RKO (cell line): ENCODE measurements at regions not wholly inside any gene's neighbourhood (a gene's known extent, or its start where the extent isn't known, plus 50 kb on each side); places are given as distances from the start of the nearest gene placed in this dataset.

Experiments
- DNase-seq: peaks from one replicate; pipeline ENCODE4 v3.0.0-alpha.2; 2016; ENCODE audit warnings: low spot score

DNA sequence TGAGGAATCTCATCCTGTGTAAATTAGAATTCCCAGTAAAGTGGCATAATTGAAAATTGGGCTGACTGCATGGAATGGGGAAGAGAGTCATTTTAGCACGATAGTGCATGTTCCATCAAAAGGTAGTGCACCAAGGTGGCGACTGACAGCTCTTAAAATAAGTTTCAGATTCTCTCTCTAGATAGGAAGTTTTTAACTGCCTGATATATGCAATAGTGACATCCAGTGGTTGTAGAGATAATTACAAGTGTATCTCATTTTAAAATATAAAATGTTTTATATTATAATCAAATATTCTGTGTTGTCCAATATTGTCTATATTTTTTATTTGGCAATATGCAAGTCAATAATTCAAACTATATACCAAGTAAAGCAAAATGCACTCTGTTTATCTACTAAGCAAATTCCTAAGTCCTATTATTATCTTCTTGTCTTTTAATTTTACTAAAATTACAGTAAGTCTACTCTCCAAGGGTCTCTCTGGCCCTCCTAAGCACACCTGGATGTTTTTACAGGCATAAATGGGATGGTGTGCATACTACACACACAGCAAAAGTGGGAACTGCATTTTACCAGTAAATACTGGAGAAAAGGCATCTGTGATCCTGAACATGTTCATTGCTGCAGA is 397.7 kb upstream of the HNRNPA3 start:
- peak; percentile 70 for DNase-seq

DNA sequence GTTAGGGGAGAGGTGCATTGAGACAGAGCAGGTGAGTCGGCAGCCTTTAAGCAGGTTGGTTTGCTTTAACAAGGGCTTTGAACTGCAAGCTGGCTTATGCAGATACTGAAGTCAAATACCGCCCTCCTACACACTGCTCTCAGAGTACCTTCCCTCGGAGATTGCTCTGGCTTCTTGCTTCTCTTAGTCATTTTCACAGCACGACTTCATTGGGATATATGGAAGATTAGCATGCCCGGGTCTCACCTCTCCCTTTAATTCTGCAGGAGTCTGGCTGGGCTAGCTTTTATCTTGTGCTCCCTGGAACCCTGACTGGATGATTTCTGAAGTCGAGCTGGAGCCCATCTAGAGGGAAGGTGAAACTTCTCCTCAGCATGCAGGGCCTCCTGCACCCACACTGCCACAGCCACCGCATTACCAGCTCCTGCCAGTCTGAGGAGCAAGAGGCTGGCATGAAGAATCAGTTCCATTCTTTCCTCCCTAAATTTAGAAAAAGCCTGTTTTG is 395.5 kb upstream of the HNRNPA3 start:
- no peak for DNase-seq

GRCh38 chr2:176818076-176818475 is 394.5 kb upstream of the HNRNPA3 start:
- no peak for DNase-seq

GRCh38 chr2:176818617-176819016 is 394.0 kb upstream of the HNRNPA3 start:
- no peak for DNase-seq

DNA sequence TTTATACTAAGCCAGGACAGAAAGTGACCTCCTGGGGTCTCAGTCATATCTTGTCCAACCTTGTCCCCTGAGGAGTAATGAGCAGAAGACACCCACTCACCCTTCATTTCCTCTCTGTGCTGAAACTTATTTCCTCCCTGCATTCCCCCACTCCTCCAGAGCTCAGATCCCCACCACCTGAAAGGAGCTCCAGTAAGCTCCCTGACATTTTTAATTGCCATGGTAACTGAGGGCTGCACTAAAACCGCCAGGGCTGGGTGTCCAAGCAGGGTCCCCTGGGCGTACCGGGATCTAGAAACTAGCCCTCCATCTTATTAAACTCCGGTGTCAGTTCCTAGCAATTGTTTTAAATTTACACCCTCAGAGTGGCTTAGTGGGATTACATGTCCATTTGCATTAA is 393.3 kb upstream of the HNRNPA3 start:
- DNase-seq = no peak

DNA sequence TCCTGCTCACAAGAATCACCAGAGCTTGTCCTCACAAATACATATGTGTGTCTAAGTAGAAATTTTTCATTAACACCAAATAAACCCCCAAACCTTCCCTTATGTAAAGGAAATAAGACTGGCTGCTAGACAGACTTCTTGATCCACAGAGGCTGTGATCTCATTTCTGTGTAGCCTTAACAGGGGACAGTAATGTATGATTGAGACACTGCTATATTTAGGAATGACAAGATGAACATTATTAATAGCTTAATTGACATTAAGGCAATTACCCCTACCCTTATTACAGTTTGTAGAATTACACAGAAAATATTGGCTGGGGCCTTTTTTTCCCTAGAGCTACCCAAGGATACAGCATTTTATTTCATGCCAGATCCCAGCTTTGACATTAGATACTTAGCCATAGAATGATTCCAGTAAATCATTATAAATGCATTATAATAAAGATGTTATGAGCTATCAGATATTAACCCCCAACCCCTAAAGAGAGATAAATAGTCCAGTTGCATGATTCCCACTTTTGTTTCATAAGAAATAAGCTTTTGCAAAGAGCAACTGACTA is 392.1 kb upstream of the HNRNPA3 start:
- no peak for DNase-seq

DNA sequence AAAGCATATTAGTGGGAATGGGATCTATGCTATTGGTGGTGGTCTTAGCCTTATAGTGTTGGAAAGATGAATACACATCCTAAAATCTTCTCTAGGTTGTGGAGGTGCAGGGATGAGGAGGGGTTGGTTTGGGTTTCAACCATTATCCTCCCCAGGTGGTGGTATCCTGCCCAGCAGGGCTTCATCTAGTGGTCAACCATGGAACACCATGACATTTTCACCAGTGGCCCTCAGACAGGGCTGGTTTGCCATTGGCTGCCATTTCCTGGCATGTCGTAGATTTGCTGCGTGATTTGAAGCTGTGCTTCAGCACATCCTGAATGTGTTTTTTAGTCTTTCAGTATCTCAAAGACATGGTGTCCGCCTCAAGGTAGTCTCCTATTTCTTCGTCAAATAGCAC is 391.2 kb upstream of the HNRNPA3 start:
- DNase-seq = no peak

- DNase-seq = no peak
These were observed 390.5 kb upstream of the HNRNPA3 start for GRCh38 chr2:176822060-176822459.

DNA sequence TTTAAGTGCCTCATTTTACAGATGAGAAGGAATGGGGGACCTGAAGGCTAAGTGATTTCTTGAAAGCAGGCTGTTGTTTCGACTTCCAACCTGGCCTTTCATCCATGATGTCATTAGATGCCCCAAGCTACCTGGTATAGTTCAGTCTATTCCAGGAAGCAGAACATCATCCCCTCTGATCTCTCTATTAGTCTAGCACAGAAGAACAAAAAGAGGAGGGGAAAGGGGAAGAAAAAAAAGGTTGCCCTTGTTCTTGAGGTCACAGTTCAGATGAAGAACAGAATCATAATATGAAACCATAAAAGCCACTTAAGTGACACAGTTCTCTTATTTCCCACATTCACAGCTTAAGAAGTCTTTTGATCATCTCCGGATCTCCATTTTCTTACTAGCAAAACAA is 386.2 kb upstream of the HNRNPA3 start:
- no peak for DNase-seq

DNA sequence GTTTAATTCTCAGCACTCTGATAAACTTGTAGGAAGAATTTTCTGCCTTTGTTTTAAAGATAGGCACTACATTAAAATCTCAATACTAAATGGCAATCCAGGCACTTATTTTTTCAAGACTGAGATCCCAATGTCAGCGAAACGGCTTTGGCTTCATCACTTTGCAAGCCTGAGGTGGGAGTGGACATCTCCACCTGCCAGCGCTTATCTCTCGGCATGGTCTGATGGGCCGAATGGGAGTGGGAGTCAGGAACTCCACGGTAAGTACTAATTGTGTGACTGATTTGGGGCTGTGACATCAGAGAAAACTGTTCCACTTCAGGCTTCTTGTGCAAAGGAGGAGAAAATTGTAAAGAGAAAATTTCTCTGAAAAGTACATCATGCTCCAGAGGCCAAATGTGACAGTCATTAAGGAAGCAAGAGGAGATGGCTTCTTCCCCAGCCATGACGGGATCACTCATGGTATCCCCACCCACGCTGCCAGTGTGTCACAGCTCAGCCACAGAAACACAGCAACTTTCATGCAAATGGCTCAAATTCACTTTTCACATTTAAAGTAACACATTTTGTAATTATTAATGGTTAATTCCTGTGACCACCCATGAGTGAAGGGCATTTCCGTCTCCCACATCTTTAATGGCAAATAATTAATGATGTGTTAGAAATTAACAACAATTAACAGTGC is 385.5 kb upstream of the HNRNPA3 start:
- DNase-seq = no peak

- DNase-seq = peak; percentile 19
These were observed 382.2 kb upstream of the HNRNPA3 start for GRCh38 chr2:176830362-176830761.

DNA sequence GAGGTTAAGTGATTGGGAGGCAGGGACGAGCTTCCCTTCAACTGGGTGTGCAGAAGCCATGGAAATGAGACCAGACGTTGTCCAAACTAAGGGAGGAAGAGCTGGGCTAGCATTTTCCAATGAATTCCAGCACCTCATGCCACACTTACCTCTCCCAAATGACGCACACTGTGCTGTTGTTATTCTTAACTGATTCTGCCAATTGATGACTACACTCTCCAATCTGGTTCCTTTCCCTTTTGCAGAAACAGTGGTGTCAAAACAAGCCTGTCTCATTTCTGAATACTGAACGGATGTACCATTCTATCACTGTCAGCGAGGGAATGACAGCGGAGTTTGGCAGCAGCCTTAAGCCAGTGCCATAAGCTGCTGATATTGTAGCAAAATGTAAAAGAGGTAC is 380.5 kb upstream of the HNRNPA3 start:
- no peak for DNase-seq

DNA sequence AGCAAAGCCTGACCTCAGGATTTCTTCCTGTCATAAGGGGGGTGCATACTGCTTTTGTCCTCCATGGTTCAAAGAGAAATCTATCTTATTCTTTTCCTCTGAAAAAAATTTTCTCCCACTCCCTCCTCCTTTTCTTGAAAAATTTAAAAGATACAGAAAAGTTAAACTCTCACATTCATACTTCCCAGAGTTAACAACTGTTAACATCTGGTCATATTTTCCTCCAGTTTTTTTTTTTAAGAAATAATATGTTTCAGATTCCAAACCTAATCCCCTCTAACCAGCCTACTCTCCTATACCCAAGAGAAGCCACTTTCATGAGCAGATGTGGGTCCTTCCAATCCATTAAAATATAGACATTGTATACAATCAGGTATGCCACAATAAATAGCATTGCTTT is 378.9 kb upstream of the HNRNPA3 start:
- DNase-seq = no peak

DNA sequence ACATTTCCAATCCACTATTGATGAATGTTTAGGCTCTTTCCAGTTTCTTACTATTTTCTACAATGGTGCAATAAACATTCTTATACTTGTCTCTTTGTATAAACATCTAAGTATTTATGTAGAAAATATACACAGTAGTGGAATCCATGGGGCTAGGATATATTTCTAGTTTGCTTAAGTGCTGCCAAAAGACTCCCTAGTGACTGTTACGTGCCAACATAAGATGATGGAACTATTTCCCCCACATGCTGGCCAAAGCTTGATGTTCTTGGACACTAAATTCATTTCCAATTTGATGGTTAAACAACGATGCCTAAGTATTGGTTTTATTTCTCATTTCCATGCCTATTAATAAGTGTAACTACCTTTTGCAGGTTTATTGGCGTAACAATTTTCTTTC is 378.4 kb upstream of the HNRNPA3 start:
- DNase-seq = no peak

- no peak for DNase-seq
These were observed 369.4 kb upstream of the HNRNPA3 start for GRCh38 chr2:176843208-176843607.

GRCh38 chr2:176844461-176844860 is 368.1 kb upstream of the HNRNPA3 start:
- no peak for DNase-seq

DNA sequence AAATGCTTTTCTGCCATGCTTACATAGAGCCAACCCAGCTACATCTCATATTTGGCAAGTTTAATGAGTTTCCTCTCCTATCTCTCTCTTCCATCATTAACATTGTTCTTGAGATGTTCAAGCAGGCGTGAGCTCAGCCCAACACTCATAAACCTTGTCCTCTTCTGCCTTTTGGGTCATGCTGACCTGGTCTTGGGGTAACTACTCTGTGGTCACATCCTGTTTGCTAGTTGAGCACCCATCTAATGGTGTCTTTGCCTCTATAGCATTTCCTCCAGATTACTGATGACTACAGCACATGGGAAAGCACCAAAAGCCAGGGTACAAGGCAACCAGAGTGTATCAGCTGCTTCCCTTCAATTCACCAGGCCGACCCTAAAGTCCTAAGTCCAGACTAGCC is 366.9 kb upstream of the HNRNPA3 start:
- DNase-seq = no peak

DNA sequence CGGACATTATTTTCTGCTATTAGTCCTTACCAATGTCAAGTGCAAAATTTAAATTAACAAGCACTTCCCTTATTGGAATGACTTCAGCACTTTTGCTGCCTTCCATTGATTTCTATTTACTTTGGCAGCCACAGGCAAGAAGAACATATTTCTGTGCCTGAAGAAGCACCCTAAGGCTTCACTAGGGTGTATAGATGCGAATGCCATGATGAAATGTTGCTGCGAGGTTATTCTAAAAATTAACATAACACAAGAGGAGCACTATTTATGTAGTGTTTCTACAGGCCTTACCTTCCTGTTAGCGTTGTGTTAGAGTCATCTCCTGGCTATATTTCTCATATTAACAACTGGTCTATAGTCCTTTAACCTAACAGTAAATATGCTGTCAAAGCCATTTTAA is 365.0 kb upstream of the HNRNPA3 start:
- no peak for DNase-seq

DNA sequence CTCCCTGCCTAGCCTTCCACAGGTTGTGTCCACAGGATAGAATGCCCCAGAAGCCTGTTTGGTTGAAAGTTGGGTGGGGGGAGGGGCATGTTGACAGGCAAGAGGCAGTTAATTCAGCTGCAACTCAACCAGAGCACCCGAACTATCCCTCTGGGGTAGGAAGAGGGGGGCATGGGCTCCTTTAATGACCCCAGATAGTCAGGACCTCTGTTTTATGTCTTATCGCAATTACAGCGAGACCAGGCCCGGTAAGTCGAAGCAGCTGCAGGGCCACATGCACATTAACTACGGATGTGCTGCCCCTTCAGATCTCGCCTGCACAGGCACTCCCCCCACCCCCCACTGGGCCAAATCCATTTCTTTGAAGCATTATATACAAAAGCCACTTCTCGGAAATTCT is 363.8 kb upstream of the HNRNPA3 start:
- no peak for DNase-seq

- no peak for DNase-seq
These were observed 361.2 kb upstream of the HNRNPA3 start for GRCh38 chr2:176851200-176851888.

GRCh38 chr2:176851889-176852483 is 360.6 kb upstream of the HNRNPA3 start:
- DNase-seq = no peak

GRCh38 chr2:176852667-176853066 is 359.9 kb upstream of the HNRNPA3 start:
- DNase-seq = no peak

DNA sequence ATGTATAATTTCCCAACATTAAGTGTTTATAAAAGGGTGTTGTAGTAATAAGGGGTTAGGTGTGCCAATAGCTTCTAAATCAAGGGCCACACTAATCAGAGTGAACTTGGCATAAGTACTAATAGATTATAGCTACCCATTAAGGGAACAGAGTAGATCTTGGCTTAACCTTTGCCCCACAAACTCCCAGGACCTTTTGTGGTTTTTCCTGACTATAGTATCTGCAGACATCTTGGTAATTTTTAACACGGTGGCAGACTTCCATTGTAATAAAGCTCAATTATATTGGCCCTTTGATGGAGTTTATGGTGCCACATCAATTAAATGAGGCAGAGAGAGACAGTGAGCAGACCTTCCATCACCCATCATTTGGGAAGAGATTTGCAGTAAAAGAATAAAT is 358.5 kb upstream of the HNRNPA3 start:
- no peak for DNase-seq
